IMR-90 (cell line): ENCODE measurements at regions not wholly inside any gene's neighbourhood (a gene's known extent, or its start where the extent isn't known, plus 50 kb on each side); places are given as distances from the start of the nearest gene placed in this dataset.

Source experiments
- BHLHE40 ChIP-seq: fragments of 150-350 bp; IDR thresholded peaks from 2 replicates; pipeline ENCODE4 v1.6.1; 2016; ENCODE audit warnings: mild to moderate bottlenecking, low read depth, low read length
- CEBPB ChIP-seq: IDR thresholded peaks from 2 replicates; pipeline ENCODE4 v1.6.1; 2012; ENCODE audit warnings: low read depth, low read length, improper control_type of control experiment
- MXI1 ChIP-seq: IDR thresholded peaks from 2 replicates; pipeline ENCODE4 v1.6.1; 2012; ENCODE audit warnings: low read depth, mild to moderate bottlenecking, low read length, moderate library complexity, borderline replicate concordance
- RFX5 ChIP-seq: IDR thresholded peaks from 2 replicates; pipeline ENCODE4 v1.8.0; 2012; ENCODE audit warnings: low read depth, mild to moderate bottlenecking, low read length, moderate library complexity
- SMC3 ChIP-seq: fragments of 150-350 bp; IDR thresholded peaks from 2 replicates; pipeline ENCODE4 v1.6.1; 2016; ENCODE audit warnings: low read depth, mild to moderate bottlenecking, antibody characterized with exemption, low read length, moderate library complexity
- TF ChIP-seq, protein P1 (sequence below): fragments of 150-350 bp; IDR thresholded peaks from 2 replicates; pipeline ENCODE4 v1.6.1; 2017; ENCODE audit warnings: mild to moderate bottlenecking, antibody characterized with exemption, low read length, low read depth
- TF ChIP-seq, protein P2 (sequence below): conservative IDR thresholded peaks from 2 replicates; pipeline ENCODE4 v1.5.1; 2012; ENCODE audit warnings: mild to moderate bottlenecking, low read depth, low read length, improper control_type of control experiment

GRCh38 chr1:239276051-239276450, 110.3 kb upstream of the CHRM3 start:
- TF ChIP-seq SMC3 (no peak), RFX5 (no peak), MXI1 (no peak), BHLHE40 (no peak), CEBPB (no peak)
- TF ChIP-seq, protein P1, sequence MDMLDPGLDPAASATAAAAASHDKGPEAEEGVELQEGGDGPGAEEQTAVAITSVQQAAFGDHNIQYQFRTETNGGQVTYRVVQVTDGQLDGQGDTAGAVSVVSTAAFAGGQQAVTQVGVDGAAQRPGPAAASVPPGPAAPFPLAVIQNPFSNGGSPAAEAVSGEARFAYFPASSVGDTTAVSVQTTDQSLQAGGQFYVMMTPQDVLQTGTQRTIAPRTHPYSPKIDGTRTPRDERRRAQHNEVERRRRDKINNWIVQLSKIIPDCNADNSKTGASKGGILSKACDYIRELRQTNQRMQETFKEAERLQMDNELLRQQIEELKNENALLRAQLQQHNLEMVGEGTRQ, result no peak
- TF ChIP-seq, protein P2, sequence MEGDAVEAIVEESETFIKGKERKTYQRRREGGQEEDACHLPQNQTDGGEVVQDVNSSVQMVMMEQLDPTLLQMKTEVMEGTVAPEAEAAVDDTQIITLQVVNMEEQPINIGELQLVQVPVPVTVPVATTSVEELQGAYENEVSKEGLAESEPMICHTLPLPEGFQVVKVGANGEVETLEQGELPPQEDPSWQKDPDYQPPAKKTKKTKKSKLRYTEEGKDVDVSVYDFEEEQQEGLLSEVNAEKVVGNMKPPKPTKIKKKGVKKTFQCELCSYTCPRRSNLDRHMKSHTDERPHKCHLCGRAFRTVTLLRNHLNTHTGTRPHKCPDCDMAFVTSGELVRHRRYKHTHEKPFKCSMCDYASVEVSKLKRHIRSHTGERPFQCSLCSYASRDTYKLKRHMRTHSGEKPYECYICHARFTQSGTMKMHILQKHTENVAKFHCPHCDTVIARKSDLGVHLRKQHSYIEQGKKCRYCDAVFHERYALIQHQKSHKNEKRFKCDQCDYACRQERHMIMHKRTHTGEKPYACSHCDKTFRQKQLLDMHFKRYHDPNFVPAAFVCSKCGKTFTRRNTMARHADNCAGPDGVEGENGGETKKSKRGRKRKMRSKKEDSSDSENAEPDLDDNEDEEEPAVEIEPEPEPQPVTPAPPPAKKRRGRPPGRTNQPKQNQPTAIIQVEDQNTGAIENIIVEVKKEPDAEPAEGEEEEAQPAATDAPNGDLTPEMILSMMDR, result no peak
